SK-N-SH (cell line): ENCODE measurements at regions not wholly inside any gene's neighbourhood (a gene's known extent, or its start where the extent isn't known, plus 50 kb on each side); places are given as distances from the start of the nearest gene placed in this dataset.

Experiments
- CTCF ChIA-PET: fragments of 300-600, 350-600 bp; formaldehyde crosslinking; extraction: SDS; loops from one replicate; lab custom pipeline; 2021; lab: Yijun Ruan, JAX
- POLR2A ChIA-PET: fragments of 350-600 bp; sonication (Branson Sonifier 250); formaldehyde crosslinking; extraction: SDS; loops from one replicate; lab custom pipeline; 2020; ENCODE audit warnings: antibody characterized with exemption, inconsistent platforms; lab: Yijun Ruan, JAX
- DNase-seq: peaks from one replicate; pipeline ENCODE4 v3.0.0; 2012
- H2AFZ ChIP-seq: fragments of 200-600 bp; sonication (generic); 2 replicates; pipeline ENCODE4 v1.8.1; 2016; ENCODE audit warnings: antibody characterized with exemption, mild to moderate bottlenecking, low read depth
- H3F3A ChIP-seq: fragments of 200-600 bp; sonication (generic); replicated peaks from 2 replicates; pipeline ENCODE3; 2016; ENCODE audit warnings: antibody characterized with exemption, mild to moderate bottlenecking; ENCODE audit not compliant: insufficient read depth
- H3K27ac ChIP-seq, 2 experiments: fragments of 200-500 bp in 1 of 2; fragments of 200-600 bp in 1 of 2; sonication (Bioruptor generic) in 1 of 2; sonication (generic), shearing (Covaris generic) in 1 of 2; 2 replicates each; pipeline versions ENCODE4 v1.5.1 to v1.6.1; 2014 to 2016; ENCODE audit warnings: low read depth in 2 of 2, inconsistent platforms in 1 of 2, low read length in 1 of 2, mild to moderate bottlenecking in 1 of 2, mixed read lengths in 1 of 2
- H3K27me3 ChIP-seq: fragments of 200-600 bp; sonication (generic), shearing (Covaris generic); 2 replicates; pipeline ENCODE4 v1.6.1; 2016; ENCODE audit warnings: mixed run types; ENCODE audit not compliant: insufficient read depth
- H3K36me3 ChIP-seq, 2 experiments: fragments of 200-500 bp in 1 of 2; fragments of 200-600 bp in 1 of 2; sonication (Bioruptor generic) in 1 of 2; sonication (generic) in 1 of 2; replicated peaks in 1 of 2; 2 replicates each; pipeline versions ENCODE3 to v1.5.1; 2014 to 2016; ENCODE audit warnings: low read length in 1 of 2, mild to moderate bottlenecking in 1 of 2; ENCODE audit not compliant: insufficient read depth in 2 of 2, control insufficient read depth in 1 of 2
- H3K4me1 ChIP-seq, 2 experiments: fragments of 200-500 bp in 1 of 2; fragments of 200-600 bp in 1 of 2; sonication (Bioruptor generic) in 1 of 2; sonication (generic), shearing (Covaris generic) in 1 of 2; 2 replicates each; pipeline versions ENCODE4 v1.5.1 to v1.6.1; 2014 to 2016; ENCODE audit warnings: low read depth in 1 of 2, low read length in 1 of 2, mixed run types in 1 of 2; ENCODE audit not compliant: insufficient read depth in 2 of 2, control insufficient read depth in 1 of 2
- H3K4me2 ChIP-seq: fragments of 200-600 bp; sonication (generic), shearing (Covaris generic); 2 replicates; pipeline ENCODE4 v1.6.1; 2017; ENCODE audit warnings: mixed run types
- H3K4me3 ChIP-seq, 2 experiments: fragments of 200-500 bp in 1 of 2; fragments of 200-600 bp in 1 of 2; sonication (Bioruptor generic) in 1 of 2; sonication (generic), shearing (Covaris generic) in 1 of 2; 2 replicates each; pipeline versions ENCODE4 v1.5.1 to v1.8.1; 2014 to 2016; ENCODE audit warnings: low read depth in 2 of 2, inconsistent platforms in 1 of 2, low read length in 1 of 2, mild to moderate bottlenecking in 1 of 2, mixed read lengths in 1 of 2, moderate library complexity in 1 of 2
- H3K79me2 ChIP-seq: fragments of 200-600 bp; sonication (generic); 2 replicates; pipeline ENCODE4 v1.8.1; 2017; ENCODE audit warnings: mild to moderate bottlenecking; ENCODE audit not compliant: insufficient read depth
- H3K9ac ChIP-seq: fragments of 200-600 bp; sonication (generic); 2 replicates; pipeline ENCODE4 v1.6.1; 2017; ENCODE audit warnings: mixed run types
- H3K9me2 ChIP-seq: fragments of 200-600 bp; sonication (generic); 2 replicates; pipeline ENCODE4 v1.6.1; 2017; ENCODE audit warnings: mixed run types
- H3K9me3 ChIP-seq: fragments of 200-600 bp; sonication (generic); 2 replicates; pipeline ENCODE4 v1.6.1; 2017; ENCODE audit warnings: mixed run types, mild to moderate bottlenecking, moderate library complexity
- H4K20me1 ChIP-seq: fragments of 200-600 bp; sonication (generic); 2 replicates; pipeline ENCODE4 v1.6.1; 2017; ENCODE audit warnings: mild to moderate bottlenecking, mixed run types; ENCODE audit not compliant: insufficient read depth
- GABPA ChIP-seq: IDR thresholded peaks from 2 replicates; pipeline ENCODE4 v1.4.0; 2012; ENCODE audit warnings: low read depth, mild to moderate bottlenecking
- POLR2AphosphoS5 ChIP-seq: IDR thresholded peaks from 2 replicates; pipeline ENCODE4 v1.6.1; 2012; ENCODE audit warnings: low read depth, low read length
- RAD21 ChIP-seq: IDR thresholded peaks from 2 replicates; pipeline ENCODE4 v1.6.1; 2012; ENCODE audit warnings: mild to moderate bottlenecking, low read length
- RFX5 ChIP-seq: IDR thresholded peaks from 2 replicates; pipeline ENCODE4 v1.6.1; 2012; ENCODE audit warnings: mild to moderate bottlenecking, improper control_type of control experiment, low read length
- TCF12 ChIP-seq: IDR thresholded peaks from 2 replicates; pipeline ENCODE4 v1.4.0; 2012
- YY1 ChIP-seq: IDR thresholded peaks from 2 replicates; pipeline ENCODE4 v1.4.0; 2012; ENCODE audit warnings: low read depth, mild to moderate bottlenecking
- WGBS: methylation state at CpG from one replicate; pipeline ENCODE4 v1.1.6; 2017; ENCODE audit warnings: low lambda C conversion rate; 5-methylcytosine and 5-hydroxymethylcytosine counted together
- TF ChIP-seq, protein P1 (sequence below): fragments of 200-600 bp; sonication (generic); IDR thresholded peaks from 2 replicates; pipeline ENCODE4 v1.6.1; 2017; ENCODE audit warnings: antibody characterized with exemption, mild to moderate bottlenecking, moderate library complexity
- TF ChIP-seq, protein P2 (sequence below): IDR thresholded peaks from 2 replicates; pipeline ENCODE4 v1.6.1; 2012; ENCODE audit warnings: mild to moderate bottlenecking, low read depth, low read length, moderate library complexity
- TF ChIP-seq, protein P3 (sequence below): IDR thresholded peaks from 2 replicates; pipeline ENCODE4; 2012
- TF ChIP-seq, protein P4 (sequence below): IDR thresholded peaks from 2 replicates; pipeline ENCODE4 v1.4.0; 2012; ENCODE audit warnings: low read depth, borderline replicate concordance

DNA sequence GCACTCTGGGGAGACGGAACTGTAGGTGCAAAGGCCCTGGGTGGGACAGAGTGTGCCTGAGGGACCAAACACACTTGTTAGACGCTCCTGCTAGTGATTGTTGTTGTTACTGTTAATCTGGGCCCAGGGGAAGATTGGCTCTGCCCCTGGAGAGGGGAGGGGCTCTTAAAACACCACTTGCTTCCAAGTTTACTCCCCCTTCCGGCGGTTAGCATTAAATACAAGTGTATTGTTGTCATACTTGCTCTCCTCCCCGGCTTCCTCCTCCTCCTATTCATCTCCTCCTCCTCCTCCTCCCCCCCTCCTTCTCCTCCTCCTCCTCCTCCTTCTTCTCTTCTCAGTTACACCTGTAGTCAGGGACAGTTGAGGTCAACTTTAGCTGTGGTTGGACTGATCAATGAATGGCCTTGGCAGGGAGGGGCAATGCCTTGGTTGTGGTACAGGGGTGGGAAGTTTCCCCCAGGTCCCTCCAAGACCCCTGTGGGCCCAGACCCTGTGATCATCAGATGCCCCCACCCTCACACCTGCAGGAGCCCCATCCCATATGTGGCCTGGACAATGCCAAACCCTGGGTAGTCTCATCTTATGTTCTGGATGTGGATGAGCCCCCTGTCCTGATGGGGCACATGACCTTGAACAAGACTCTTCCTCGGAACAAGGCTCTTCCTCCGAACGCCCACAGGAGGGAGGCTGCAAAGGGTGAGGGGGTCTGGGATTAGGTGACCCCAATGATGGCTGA is 217.3 kb downstream of the PTPRU start:
- H3K4me1 ChIP-seq: peaks cover 0 to 64% of the 10 kb centered on the region in 2 experiments; a peak in 1 of 4 replicates
- H3K9ac ChIP-seq: no peak overlapping the region
- no peak overlapping the region for H3K4me2 ChIP-seq
- 30% methylated on average over 5 of the region's 8 CpGs for WGBS
- no peaks in the 10 kb centered on the region for H3K9me2 ChIP-seq
- no peaks in the 10 kb centered on the region for H3K27me3 ChIP-seq
- CTCF ChIA-PET: interaction anchor here (1.1 kb wide), 1 partner anchor 27 kb away, joined by 5 read pairs; no protein-coding TSS in a partner anchor
- no peaks in the 10 kb centered on the region for H3K79me2 ChIP-seq
- no peaks in the 10 kb centered on the region for H4K20me1 ChIP-seq
- POLR2A ChIA-PET: no interaction called here
- no peak overlapping the region for H3K4me3 ChIP-seq
- H3K9me3 ChIP-seq: no peaks in the 10 kb centered on the region
- H3K27ac ChIP-seq: peak overlapping the region in 1 of 2 experiments; percentile 75; a peak in 2 of 4 replicates
- H3K36me3 ChIP-seq: no peaks in the 10 kb centered on the region
- DNase-seq: peak; percentile 74
- no peaks in the 10 kb centered on the region for H3F3A ChIP-seq
- TF ChIP-seq GABPA: no peak
- no peak for TF ChIP-seq YY1
- TF ChIP-seq POLR2AphosphoS5: no peak
- TF ChIP-seq TCF12: no peak
- TF ChIP-seq, protein P1, sequence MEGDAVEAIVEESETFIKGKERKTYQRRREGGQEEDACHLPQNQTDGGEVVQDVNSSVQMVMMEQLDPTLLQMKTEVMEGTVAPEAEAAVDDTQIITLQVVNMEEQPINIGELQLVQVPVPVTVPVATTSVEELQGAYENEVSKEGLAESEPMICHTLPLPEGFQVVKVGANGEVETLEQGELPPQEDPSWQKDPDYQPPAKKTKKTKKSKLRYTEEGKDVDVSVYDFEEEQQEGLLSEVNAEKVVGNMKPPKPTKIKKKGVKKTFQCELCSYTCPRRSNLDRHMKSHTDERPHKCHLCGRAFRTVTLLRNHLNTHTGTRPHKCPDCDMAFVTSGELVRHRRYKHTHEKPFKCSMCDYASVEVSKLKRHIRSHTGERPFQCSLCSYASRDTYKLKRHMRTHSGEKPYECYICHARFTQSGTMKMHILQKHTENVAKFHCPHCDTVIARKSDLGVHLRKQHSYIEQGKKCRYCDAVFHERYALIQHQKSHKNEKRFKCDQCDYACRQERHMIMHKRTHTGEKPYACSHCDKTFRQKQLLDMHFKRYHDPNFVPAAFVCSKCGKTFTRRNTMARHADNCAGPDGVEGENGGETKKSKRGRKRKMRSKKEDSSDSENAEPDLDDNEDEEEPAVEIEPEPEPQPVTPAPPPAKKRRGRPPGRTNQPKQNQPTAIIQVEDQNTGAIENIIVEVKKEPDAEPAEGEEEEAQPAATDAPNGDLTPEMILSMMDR: 0 out of 2 replicates have a peak, but pooled peaks have one; percentile 13
- peak; percentile 30; the same call in 1 of the 2 replicates for TF ChIP-seq RAD21
- TF ChIP-seq, all 33 proteins: peak for 2
- no peak overlapping the region for H2AFZ ChIP-seq

DNA sequence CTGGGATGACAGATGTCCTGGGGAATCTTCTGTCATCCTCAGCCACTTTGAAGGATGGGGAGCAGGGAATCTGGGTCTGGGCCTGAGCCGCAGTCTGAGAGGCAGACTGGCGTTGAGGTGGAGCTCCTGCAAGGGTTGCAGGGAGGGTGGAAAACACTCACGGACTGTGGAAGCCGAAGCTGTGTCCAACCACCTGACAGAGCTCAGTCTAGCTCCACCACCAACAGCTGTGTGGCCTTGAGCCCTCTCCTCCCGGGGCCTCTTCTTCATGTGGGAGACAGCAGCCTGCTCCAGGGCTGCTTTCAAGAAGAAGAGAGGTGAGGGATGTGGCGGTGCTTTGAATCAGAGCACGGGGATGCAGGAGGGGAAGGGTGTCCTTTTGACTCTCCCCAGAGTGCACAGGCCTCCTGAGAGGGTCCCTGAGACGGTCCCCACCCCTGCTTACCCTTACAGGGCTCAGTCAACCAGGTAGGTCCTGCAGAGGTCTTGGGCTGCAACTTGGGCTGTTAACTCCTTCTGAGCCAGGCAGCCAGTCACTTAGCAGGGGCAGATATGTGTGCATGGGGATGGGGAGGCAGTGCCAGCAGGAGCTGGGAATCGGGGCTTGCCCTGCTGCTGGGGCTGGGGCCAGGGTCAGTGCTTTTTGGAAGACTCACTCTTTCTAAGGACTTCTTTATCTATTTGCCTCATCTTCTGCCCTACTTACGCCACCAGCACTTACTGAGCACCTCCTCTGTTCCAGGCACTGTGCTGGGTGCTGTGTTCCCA is 216.3 kb downstream of the PTPRU start:
- H3F3A ChIP-seq: no peaks in the 10 kb centered on the region
- H3K27ac ChIP-seq: peak overlapping the region in 1 of 2 experiments; percentile 75; a peak in 2 of 4 replicates
- no peaks in the 10 kb centered on the region for H4K20me1 ChIP-seq
- POLR2A ChIA-PET: interaction anchor here (0.6 to 0.7 kb wide), 2 partner anchors 9 to 18 kb away, joined by 3 read pairs; no protein-coding TSS in a partner anchor
- WGBS: 36% methylated on average over 6 of the region's 10 CpGs
- H3K4me1 ChIP-seq: peaks cover 0 to 63% of the 10 kb centered on the region in 2 experiments; a peak in 1 of 4 replicates
- H3K4me2 ChIP-seq: no peak overlapping the region
- no peaks in the 10 kb centered on the region for H3K36me3 ChIP-seq
- H3K9ac ChIP-seq: no peak overlapping the region
- no peaks in the 10 kb centered on the region for H3K27me3 ChIP-seq
- CTCF ChIA-PET: interaction anchor here (1.1 kb wide), 1 partner anchor 26 kb away, joined by 5 read pairs; no protein-coding TSS in a partner anchor
- no peaks in the 10 kb centered on the region for H3K9me3 ChIP-seq
- no peak for TF ChIP-seq RFX5
- TF ChIP-seq, protein P2, sequence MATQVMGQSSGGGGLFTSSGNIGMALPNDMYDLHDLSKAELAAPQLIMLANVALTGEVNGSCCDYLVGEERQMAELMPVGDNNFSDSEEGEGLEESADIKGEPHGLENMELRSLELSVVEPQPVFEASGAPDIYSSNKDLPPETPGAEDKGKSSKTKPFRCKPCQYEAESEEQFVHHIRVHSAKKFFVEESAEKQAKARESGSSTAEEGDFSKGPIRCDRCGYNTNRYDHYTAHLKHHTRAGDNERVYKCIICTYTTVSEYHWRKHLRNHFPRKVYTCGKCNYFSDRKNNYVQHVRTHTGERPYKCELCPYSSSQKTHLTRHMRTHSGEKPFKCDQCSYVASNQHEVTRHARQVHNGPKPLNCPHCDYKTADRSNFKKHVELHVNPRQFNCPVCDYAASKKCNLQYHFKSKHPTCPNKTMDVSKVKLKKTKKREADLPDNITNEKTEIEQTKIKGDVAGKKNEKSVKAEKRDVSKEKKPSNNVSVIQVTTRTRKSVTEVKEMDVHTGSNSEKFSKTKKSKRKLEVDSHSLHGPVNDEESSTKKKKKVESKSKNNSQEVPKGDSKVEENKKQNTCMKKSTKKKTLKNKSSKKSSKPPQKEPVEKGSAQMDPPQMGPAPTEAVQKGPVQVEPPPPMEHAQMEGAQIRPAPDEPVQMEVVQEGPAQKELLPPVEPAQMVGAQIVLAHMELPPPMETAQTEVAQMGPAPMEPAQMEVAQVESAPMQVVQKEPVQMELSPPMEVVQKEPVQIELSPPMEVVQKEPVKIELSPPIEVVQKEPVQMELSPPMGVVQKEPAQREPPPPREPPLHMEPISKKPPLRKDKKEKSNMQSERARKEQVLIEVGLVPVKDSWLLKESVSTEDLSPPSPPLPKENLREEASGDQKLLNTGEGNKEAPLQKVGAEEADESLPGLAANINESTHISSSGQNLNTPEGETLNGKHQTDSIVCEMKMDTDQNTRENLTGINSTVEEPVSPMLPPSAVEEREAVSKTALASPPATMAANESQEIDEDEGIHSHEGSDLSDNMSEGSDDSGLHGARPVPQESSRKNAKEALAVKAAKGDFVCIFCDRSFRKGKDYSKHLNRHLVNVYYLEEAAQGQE: no peak
- TF ChIP-seq, protein P1: no peak
- TF ChIP-seq, protein P3, sequence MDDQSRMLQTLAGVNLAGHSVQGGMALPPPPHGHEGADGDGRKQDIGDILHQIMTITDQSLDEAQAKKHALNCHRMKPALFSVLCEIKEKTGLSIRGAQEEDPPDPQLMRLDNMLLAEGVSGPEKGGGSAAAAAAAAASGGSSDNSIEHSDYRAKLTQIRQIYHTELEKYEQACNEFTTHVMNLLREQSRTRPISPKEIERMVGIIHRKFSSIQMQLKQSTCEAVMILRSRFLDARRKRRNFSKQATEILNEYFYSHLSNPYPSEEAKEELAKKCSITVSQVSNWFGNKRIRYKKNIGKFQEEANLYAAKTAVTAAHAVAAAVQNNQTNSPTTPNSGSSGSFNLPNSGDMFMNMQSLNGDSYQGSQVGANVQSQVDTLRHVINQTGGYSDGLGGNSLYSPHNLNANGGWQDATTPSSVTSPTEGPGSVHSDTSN: no peak
- TF ChIP-seq, protein P4, sequence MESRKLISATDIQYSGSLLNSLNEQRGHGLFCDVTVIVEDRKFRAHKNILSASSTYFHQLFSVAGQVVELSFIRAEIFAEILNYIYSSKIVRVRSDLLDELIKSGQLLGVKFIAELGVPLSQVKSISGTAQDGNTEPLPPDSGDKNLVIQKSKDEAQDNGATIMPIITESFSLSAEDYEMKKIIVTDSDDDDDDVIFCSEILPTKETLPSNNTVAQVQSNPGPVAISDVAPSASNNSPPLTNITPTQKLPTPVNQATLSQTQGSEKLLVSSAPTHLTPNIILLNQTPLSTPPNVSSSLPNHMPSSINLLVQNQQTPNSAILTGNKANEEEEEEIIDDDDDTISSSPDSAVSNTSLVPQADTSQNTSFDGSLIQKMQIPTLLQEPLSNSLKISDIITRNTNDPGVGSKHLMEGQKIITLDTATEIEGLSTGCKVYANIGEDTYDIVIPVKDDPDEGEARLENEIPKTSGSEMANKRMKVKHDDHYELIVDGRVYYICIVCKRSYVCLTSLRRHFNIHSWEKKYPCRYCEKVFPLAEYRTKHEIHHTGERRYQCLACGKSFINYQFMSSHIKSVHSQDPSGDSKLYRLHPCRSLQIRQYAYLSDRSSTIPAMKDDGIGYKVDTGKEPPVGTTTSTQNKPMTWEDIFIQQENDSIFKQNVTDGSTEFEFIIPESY: no peak
- no peaks in the 10 kb centered on the region for H3K9me2 ChIP-seq
- DNase-seq: no peak
- H3K4me3 ChIP-seq: no peak overlapping the region
- H2AFZ ChIP-seq: no peak overlapping the region
- no peaks in the 10 kb centered on the region for H3K79me2 ChIP-seq
